ENCODE measurements at regions not wholly inside any gene's neighbourhood (a gene's known extent, or its start where the extent isn't known, plus 50 kb on each side); places are given as distances from the start of the nearest gene placed in this dataset.

GRCh38 chr6:23929201-23929600, 196.8 kb upstream of the NRSN1 start:
- no peak for TF ChIP-seq REST (IDR thresholded peaks at IDR 0.05; ENCODE audit: low read depth)
- no peak for TF ChIP-seq YY1 (IDR thresholded peaks at IDR 0.05; ENCODE audit: extremely low read depth, insufficient replicate concordance, low read depth, low read length)
- no peak for TF ChIP-seq EZH2 (IDR thresholded peaks at IDR 0.05)
- TF ChIP-seq CTCF (IDR thresholded peaks at IDR 0.05 in 2 of 3, conservative IDR thresholded peaks at IDR 0.05 in 1 of 3; ENCODE audit: borderline replicate concordance in 1 of 3, insufficient read depth in 1 of 3, low read depth in 2 of 3, low read length in 2 of 3), result no peak
- TF ChIP-seq POLR2AphosphoS5 (IDR thresholded peaks at IDR 0.05; ENCODE audit: low read depth, low read length), result no peak
- TF ChIP-seq ZNF274 (IDR thresholded peaks at IDR 0.05; ENCODE audit: low read depth, low read length), result no peak
- no peak for TF ChIP-seq RAD21 (IDR thresholded peaks at IDR 0.05; ENCODE audit: low read depth)
